ENCODE measurements at regions not wholly inside any gene's neighbourhood (a gene's known extent, or its start where the extent isn't known, plus 50 kb on each side); places are given as distances from the start of the nearest gene placed in this dataset.

GRCh38 chrX:129108936-129109335 is 414.4 kb downstream of the SMARCA1 start:
- TF ChIP-seq CTCF (IDR thresholded peaks at IDR 0.05; ENCODE audit: poor library complexity) (no peak), EZH2 (IDR thresholded peaks at IDR 0.05; ENCODE audit: borderline replicate concordance) (no peak)

All from hepatocyte (in vitro differentiated cells).